DMS 273 (cell line): ENCODE measurements at regions not wholly inside any gene's neighbourhood (a gene's known extent, or its start where the extent isn't known, plus 50 kb on each side); places are given as distances from the start of the nearest gene placed in this dataset.
"Not testable (repeated sequence)": the region's sequence is repeated elsewhere in the genome, so short reads cannot be mapped to it uniquely, and the experiment has no call there.

ENCODE experiments used
- DNase-seq: peaks from one replicate; lab custom pipeline; 2025; ENCODE audit not compliant: unreplicated experiment; lab: John Stamatoyannopoulos, UW

DNA sequence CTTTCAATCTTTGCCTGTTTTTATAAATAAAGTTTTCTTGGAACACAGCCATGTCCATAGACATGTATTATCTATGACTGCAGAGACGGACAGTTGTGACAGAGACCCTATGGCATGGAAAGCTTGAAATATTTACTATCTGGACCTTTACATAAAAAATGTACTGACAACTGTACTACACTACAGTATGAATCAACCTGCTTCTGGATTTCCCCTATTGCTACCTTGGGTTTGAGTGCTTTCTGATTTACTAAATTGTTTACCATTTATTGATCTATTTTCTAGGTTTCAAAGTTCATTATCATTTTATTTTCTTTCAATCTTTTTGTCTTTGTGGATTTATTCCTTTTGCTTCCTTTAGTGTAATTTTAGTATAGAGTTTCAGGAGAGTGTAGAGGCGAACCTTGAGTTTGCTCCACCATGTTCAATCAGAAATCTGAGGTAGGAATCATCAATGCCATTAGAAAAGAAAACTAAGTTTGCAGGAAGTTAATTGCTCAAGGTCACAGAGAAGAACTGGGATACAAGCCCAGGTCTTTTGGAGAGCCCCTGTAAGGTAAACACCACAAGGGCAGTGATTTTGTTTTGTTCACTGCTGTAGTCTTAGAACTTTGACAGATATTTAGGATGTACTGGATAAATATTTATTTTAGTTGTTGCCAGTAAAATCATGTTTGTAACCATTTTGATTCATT is 352.8 kb upstream of the SYNCRIP start:
- no peak for DNase-seq

GRCh38 chr6:85986681-85987080 is 344.0 kb upstream of the SYNCRIP start:
- no peak for DNase-seq

- no peak for DNase-seq
These were observed 340.5 kb upstream of the SYNCRIP start for GRCh38 chr6:85983032-85983659.

DNA sequence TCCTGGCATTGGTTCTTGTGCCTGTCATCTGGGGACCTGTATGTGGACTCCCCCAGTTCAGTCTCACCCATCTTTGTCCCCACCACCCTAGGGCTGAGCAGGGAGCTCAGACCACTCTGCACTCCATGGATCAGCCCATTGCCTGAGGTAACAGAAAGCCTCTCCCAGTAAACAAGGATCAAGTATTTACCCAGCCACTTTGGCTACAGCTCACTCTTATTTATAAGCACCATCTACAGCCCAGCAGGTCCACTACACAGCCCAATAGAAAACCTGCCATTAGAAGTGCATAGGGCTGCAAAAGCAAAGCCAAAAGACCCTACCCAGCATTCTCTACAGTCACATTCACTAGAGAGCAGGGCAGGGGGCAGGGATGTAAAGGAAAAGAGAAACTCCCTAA is 335.0 kb upstream of the SYNCRIP start:
- no peak for DNase-seq

DNA sequence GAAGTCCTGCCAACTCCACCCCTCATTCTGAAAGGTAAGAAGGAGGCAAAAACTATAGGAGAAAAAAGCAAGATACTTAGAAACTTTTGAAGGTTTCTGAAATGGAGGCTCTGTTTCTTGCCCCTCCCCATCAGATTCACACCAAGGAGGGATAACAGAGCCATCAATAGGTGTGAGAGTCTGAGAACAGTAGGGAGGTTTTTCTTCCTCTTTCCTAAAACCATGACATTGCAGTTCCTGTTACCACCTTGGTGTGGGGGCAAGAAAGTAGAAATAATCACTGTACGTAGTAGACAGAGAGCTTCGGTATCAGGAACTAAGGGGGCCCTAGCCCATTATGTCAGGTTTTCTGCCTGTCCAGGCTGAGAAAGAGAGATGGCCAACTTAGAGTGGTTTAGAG is 333.3 kb upstream of the SYNCRIP start:
- no peak for DNase-seq

DNA sequence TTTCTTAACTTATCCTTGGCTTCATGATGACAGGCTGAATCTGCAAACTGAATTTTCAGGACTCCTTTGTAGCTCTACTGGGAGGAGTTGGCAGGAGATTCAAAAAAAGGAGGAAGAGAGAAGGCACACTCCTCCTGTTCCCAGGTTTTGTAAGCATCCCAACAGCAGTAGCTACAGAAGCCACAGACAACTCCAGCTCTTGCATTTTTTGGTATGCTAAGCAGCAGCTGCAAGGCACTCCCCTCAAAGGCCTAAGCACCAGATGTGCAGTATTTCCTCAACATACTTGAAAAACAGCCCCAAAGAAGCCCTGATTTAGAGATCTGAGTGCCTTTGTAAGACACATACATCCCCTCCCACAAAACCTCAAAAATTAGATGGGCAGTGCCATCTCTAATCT is 328.6 kb upstream of the SYNCRIP start:
- no peak for DNase-seq

DNA sequence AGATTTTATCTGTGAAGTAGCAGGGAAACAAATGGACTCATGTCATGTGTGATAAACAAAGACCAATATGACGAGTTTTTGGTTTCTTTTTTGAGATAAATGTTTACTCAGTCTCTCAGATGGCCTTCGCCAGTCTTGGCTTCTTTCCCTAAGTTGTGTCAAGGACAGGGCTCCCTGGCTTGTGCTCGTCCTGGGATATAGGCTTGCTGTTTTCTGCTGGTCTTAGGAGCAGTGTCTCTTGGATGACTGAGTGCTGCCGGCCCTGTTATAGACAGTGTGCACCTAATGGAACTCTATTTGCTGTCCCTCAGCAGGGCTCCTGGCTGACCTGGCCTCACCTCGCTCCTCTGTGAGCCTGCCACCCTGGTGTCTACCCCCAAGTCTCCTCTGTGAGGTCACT is 324.1 kb upstream of the SYNCRIP start:
- DNase-seq: no peak

DNA sequence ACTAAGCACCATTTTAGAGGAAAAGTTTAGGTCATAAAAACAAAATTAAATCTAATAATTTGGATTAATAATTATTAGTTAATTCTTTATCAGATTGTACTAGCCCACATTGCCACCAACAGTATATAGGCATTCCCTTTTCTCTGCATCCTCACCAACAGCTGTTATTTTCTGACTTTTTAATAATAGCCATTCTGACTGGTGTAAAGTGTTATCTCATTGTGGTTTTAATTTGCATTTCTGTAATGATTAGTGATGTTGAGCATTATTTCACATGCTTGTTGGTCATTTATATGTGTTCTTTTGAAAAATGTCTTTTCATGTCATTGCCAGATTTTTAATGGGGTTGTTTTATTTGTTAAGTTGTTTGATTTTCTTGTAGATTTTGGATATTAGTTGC is 319.1 kb upstream of the SYNCRIP start:
- DNase-seq: no peak

DNA sequence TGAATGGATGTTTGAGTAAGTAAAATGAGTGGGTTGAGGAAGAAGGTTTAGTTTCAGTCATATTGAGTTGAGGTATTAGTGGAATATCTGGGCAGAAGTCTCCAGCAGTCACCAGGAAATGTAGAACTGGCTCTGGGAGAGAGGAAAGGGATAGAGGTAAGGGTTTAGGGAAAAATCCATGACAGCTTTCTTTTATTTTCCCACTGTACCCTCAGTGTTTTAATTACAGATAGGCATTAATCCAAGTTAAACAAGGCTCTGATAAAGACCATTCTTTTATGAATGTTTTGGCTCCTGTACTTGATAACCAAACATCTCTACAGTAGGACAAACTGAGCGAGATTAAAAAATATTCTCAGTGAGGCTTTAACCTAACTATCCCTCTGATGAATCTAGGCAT is 318.4 kb upstream of the SYNCRIP start:
- DNase-seq: no peak

- no peak for DNase-seq
These were observed 305.8 kb upstream of the SYNCRIP start for GRCh38 chr6:85948481-85948880.

DNA sequence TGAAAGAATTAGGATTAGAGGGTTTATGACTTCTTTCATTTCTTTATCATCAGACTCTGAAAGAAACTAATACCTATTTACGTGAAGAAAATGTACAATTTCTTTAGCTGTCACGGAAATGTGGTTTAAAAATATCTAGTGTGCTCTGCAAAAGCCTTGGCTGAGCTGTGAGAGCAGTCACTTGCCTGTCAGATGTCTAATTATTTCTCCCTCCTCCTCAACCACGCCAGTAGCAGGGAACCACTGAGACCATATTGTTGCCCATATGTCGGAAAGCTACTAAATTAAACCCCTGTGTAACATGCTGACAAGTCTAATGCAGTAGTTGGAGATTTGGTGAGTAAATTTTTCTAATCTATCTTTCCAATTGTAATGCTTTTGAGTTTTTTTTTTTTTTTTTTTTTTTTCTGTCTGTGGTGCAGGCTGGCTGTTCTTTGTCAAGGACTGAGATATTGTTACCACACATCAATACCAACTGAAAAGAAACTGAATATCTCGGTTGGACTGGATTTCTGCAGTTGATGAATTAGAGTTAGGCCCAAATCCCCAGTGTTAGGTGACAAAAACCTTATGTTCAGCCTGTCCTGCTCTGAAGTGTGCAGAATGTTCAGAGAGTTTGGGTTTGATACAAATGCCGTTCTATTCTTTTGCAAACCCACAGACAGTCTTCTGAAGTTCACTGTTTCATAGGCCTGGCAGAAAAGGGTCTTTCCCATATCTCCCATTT is 302.9 kb upstream of the SYNCRIP start:
- peak; percentile 85 for DNase-seq

DNA sequence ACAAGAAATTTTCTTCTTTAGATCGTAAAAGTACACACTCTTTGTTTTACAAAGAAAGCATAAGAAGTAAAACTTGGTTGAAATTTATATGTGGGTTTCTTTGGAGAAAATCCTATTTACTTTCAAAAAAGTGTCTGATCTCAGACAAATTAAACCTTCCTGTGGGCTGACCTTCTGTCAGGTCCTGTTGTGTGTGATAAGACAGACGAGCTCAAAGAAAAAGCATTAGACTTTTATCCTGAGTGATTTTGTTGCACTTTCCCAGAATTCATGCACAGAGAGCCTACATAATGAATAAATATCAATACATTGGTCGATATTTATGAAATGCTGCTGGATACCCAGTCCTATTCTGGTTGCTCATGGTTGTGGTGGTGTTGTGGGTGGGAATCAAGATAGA is 302.1 kb upstream of the SYNCRIP start:
- DNase-seq: no peak

DNA sequence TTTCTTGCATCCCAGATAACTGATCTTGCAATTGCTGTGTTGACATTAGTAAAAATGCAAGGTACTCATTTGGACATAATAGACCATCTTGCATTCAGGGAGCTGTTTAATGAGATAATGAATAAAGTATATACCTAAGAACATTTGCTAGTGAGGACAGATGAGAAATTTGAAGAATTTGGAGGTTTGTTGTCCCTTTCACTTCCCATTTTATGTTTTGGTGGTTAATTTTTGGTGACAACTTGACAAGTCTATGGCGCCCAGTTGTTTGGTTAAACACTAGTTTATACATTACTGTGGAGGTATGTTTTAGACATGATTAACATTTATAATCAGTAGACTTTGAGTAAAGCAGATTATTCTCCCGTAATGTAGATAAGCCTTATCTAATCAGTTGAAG is 300.2 kb upstream of the SYNCRIP start:
- no peak for DNase-seq

- DNase-seq: no peak
These were observed 294.2 kb upstream of the SYNCRIP start for GRCh38 chr6:85936916-85937315.

- DNase-seq: peak; percentile 82
These were observed 280.3 kb upstream of the SYNCRIP start for GRCh38 chr6:85923013-85923430.

GRCh38 chr6:85920782-85921181 is 278.1 kb upstream of the SYNCRIP start:
- DNase-seq: no peak

DNA sequence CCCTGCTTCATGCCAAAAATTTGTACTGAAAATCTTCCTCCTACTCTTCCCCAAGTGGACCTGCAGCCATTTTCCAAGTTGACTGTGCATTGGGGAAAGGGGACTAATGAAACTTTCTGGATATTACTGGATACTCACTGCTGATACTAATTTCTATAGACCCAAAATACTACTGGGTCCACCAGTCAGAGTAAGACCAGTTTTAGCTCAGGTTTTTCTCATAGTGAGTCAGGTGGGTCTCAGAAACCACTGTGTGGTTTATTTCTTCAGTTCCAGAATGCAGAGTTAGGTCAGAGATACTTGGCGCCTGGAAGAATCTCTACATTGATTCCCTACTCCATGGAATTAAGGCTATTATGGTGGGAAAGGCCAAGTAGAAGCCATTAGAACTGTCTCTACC is 274.8 kb upstream of the SYNCRIP start:
- DNase-seq: no peak

- DNase-seq: no peak
These were observed 270.3 kb upstream of the SYNCRIP start for GRCh38 chr6:85913001-85913400.

DNA sequence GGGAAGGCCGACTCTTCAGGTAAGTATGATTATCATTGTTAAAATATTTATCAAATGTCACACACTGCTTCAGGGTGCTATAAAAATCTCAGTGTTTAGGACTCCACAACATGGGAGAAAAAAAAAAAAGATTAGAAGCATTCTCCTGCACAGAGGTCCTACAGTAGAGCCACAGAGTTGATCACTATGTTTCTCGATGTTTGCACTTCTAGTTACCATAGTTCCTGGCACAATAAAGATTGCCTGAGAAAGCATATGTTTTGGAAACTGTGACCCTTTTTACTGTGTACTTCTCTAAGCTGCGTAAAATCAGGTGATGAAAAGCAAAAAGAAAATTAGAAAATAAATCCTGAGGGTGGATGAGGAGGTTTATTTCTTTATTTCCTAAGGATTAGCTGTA is 269.9 kb upstream of the SYNCRIP start:
- DNase-seq: no peak

- no peak for DNase-seq
These were observed 268.4 kb upstream of the SYNCRIP start for GRCh38 chr6:85911067-85911466.

GRCh38 chr6:85908120-85908519 is 265.4 kb upstream of the SYNCRIP start:
- not testable (repeated sequence) for DNase-seq

- no peak for DNase-seq
These were observed 249.7 kb upstream of the SYNCRIP start for GRCh38 chr6:85892346-85892745.
